Umbilical cord (tissue), 1 donor: ENCODE measurements at regions not wholly inside any gene's neighbourhood (a gene's known extent, or its start where the extent isn't known, plus 50 kb on each side); places are given as distances from the start of the nearest gene placed in this dataset.

Experiments used
- DNase-seq: peaks from one replicate; pipeline ENCODE4 v3.0.0-alpha.2; 2015; ENCODE audit warnings: low spot score

DNA sequence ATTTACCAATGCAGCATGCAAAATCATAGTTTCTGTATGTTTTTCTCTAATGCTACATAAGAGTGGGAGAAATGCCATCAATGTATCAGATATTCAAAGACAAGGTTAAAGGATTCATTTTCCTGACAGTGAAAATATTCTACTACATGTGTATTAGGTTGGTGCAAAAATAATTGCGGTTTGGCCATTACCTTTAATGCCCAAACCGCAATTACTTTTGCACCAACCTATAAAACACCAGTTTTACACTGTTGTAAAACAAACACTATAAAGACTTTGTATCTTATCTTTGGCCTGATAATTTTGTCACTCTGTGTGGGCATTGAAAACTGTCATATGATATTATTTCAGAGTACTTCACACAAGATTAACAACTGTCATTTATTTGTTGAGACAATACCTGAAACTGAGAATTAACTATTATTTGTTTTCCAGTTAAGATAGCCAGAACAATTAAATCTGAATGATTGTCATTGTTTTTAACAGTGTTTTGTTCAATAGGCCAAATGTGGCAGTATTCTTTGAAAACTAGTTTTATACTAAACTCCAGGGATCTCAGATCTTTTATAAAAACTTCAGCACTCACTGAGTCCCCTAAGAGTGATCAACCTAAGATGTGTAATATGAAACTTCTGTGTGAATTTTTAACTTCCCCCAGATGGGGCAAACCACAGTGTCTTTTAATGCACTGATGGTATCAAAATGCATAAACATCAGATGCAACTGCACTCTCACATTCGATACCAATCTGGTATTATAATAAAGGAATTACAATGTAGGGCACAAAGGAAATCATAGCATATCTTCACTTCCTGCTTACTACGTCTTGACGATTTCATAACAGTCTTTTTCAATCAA, 53.8 kb upstream of the FBN2 start:
- DNase-seq = no peak

GRCh38 chr5:128596071-128596470, 58.0 kb upstream of the FBN2 start:
- DNase-seq = peak; percentile 83

- no peak for DNase-seq
These were observed 59.1 kb upstream of the FBN2 start for GRCh38 chr5:128597156-128597555.

DNA sequence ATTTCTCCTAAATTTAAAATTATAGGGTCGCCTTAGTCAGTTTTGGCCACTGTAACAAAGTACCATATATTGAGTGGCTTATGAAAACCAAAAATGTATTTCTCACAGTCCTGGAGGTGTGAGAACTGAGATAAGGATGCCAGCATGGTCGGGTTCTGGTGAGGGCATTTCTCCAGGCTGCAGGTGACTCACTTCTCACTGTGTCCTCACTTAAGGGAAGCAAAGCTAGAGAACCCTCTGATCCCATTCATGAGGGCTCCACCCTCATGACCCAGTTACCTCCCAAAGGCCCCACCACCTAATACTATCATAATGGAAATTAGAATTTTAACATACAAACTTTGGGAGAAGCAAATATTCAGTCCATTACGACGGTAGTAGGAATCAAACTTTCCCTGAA, 75.1 kb upstream of the FBN2 start:
- no peak for DNase-seq

- DNase-seq = no peak
These were observed 75.7 kb upstream of the FBN2 start for GRCh38 chr5:128613766-128614165.

GRCh38 chr5:128615578-128615977, 77.5 kb upstream of the FBN2 start:
- DNase-seq = no peak

GRCh38 chr5:128626536-128627090, 88.6 kb upstream of the FBN2 start:
- DNase-seq = peak; percentile 59

GRCh38 chr5:128627939-128628338, 89.9 kb upstream of the FBN2 start:
- peak; percentile 86 for DNase-seq

DNA sequence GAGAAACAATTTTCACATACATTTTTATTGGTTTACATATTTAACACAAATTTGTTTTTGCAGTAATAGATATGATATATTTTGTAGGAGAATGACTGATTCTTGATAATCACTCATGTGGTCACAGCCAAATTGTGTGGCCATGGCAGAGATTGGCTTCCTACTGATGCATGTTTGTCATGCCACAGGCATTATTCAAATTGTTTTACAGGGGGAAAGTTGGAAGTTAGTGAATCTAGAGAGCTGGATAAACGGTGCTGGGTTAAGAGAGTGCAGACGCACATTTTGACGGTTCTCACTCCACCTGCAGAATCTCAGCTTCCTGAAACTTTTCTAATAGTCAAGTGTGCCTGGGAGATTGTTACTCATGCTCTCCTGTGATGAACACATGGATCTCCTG, 91.1 kb upstream of the FBN2 start:
- peak; percentile 37 for DNase-seq

DNA sequence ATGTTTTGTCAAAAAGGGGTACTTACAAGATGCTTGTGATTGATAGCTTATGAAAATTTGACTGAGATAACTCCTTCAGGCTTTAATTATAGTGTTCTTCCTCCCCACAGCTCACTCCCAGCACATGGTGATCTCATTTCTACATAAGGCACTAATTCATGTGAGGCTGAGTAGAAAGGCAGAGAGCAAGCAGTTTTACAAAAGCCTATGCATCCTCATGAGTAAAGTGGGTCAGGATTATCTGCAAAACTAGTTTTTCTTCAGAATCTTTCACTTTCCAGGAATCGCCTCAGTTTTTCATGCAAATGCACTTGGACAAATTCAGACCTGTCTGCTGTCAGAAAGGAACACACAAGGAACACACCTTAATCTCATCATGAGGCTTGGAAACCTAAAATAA, 92.1 kb upstream of the FBN2 start:
- DNase-seq = peak; percentile 67

DNA sequence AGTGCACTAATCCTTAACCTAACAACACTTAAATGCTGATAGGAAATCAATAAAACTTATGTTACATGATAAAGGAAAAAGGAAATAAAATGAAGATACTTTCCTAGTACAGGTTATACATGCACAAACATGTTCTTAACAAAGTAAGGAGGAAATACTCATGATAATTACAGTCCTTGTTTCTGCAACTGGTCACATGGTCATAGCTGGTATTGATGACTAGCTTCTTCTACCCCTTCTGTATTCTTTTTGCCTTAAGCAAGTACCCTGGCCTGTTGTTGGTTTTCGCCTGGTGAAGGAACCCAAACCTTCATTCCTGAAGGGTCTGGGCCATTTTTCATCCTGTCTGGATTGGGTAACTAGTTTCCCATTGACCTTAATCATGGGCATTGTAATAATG, 93.7 kb upstream of the FBN2 start:
- no peak for DNase-seq

GRCh38 chr5:128632264-128632663, 94.2 kb upstream of the FBN2 start:
- DNase-seq = no peak

- no peak for DNase-seq
These were observed 95.9 kb upstream of the FBN2 start for GRCh38 chr5:128633901-128634300.

DNA sequence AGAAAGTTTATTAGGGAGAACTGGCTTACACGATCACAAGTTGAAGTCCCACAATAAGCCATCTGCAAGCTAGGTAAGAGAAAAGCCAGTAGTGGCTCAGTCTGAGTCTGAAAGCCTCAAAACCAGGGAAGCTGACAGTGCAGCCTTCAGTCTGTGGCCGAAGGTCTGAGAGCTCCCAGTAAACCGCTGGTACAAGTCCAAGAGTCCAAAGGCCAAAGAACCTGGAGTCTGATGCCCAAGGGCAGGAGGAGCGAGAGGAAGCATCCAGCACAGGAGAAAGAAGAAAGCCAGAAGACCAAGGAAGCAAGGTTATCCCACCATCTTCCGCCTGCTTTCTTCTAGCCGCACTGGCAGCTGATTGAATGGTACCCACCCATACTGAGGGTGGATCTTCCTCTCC, 97.3 kb upstream of the FBN2 start:
- DNase-seq = no peak

DNA sequence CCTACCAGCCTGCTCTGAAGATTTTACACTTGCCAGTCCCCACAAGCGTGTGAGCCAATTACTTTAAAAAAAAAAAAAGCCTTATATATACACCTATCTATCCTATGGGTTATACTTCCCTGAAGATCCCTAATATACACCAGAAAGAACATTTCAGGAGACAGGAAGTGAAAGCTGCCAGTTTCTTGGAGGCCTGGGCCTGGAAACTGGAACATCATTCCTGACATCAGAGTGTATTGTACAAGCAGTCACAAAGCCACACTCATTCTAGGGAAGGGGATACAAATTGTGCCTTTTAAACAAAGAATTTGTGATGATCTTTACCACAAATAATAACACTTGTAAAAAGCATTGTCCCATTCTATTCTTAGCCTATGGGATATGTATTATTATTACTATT, 98.3 kb upstream of the FBN2 start:
- no peak for DNase-seq

GRCh38 chr5:128637031-128637430, 99.0 kb upstream of the FBN2 start:
- DNase-seq = peak; percentile 33

DNA sequence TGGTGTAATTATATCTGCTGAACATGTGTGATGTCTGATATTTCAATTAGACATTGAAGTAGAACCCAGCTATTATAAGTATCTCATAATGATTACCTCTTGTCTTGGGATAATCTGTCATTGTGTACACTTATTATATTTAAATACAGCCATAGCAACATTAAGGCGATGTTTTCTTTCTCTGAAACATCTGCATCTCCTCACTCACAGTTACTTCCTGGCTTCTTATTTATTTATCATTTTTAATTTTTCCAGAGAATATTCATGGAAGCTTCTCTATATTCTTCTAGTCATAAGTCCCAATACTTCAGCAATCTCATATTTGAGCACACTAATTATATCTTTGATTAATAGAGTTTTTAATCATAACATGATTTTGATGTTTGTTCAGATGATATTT, 103.8 kb upstream of the FBN2 start:
- DNase-seq = no peak

DNA sequence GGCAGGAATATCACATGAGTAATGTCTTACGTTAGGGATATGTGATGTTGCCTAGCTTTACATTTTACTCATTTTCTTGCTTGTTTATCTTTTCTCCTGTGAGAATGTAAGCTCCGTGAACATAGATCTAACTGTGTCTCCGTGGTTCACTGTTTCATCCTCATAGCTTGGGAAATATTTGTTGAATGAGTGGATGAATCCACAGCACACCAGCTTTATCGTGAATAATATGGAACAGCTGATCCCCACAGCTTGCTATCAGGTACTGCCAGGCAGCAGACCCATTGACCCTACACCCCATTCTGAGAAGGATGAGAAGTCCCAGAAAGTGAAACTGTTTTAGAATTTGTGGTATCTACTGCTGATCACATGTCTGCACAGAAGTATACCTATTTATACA, 106.8 kb upstream of the FBN2 start:
- DNase-seq = peak; percentile 80

- DNase-seq = peak; percentile 76
These were observed 107.5 kb upstream of the FBN2 start for GRCh38 chr5:128645581-128645980.

- no peak for DNase-seq
These were observed 108.1 kb upstream of the FBN2 start for GRCh38 chr5:128646176-128646575.

- DNase-seq = no peak
These were observed 111.1 kb upstream of the FBN2 start for GRCh38 chr5:128649192-128649591.

- no peak for DNase-seq
These were observed 125.0 kb upstream of the FBN2 start for GRCh38 chr5:128662997-128663396.

DNA sequence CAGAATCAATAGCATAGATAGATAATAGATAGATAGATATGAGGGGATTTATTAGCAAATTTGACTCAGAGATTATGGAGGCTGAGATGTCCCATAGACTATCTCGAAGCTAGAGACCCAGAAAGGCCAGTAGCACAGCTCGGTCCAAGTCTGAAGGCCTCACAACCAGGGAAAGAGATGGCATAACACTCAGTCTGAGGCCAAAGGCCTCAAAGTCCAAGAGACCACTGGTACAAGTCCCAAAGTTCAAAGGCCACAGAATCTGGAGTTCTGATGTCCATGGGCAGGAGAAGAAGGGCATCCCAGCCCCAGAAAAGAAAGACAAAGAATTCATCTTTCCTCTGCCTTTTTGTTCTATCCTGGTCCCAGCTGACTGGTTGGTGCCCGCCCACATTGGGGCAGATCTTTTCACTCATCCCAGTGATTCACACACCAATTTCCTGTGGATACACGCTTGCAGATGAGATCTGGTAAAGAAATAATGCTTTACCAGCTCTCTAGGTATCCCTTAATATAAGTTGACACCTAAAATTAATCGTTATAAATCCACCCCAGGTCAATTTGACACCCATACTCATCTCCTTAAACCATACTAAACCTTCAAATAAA, 127.8 kb upstream of the FBN2 start:
- no peak for DNase-seq
